ENCODE measurements at regions not wholly inside any gene's neighbourhood (a gene's known extent, or its start where the extent isn't known, plus 50 kb on each side); places are given as distances from the start of the nearest gene placed in this dataset.

DNA sequence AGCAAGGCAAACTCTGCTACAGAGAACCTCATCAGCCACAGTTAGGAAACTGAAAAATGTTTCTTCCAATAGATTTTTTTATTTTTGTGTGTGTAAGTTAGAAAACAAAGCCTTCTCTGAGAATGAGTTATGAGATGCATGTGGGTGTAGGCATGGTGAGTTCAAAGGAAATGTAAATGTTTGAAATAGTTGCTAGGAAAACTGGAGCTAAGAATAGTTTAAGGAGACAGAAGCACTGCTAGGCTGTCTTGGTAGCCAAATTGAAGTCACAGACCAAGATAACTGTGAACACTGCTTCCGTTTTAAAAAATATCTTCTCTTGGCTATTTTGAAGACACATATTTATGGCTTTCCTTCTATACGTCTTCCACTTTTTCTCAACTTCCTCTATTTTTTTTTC is 1501.2 kb upstream of the CADM2 start:
- no peak for TF ChIP-seq EZH2 (IDR thresholded peaks at IDR 0.05; ENCODE audit: insufficient read depth, low read length)
- TF ChIP-seq, protein P1, sequence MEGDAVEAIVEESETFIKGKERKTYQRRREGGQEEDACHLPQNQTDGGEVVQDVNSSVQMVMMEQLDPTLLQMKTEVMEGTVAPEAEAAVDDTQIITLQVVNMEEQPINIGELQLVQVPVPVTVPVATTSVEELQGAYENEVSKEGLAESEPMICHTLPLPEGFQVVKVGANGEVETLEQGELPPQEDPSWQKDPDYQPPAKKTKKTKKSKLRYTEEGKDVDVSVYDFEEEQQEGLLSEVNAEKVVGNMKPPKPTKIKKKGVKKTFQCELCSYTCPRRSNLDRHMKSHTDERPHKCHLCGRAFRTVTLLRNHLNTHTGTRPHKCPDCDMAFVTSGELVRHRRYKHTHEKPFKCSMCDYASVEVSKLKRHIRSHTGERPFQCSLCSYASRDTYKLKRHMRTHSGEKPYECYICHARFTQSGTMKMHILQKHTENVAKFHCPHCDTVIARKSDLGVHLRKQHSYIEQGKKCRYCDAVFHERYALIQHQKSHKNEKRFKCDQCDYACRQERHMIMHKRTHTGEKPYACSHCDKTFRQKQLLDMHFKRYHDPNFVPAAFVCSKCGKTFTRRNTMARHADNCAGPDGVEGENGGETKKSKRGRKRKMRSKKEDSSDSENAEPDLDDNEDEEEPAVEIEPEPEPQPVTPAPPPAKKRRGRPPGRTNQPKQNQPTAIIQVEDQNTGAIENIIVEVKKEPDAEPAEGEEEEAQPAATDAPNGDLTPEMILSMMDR (IDR thresholded peaks at IDR 0.05; ENCODE audit: insufficient read depth, low read depth, low read length): no peak
